ENCODE measurements at regions not wholly inside any gene's neighbourhood (a gene's known extent, or its start where the extent isn't known, plus 50 kb on each side); places are given as distances from the start of the nearest gene placed in this dataset.

GRCh38 chr6:91149246-91149955, 562.5 kb upstream of the MAP3K7 start:
- DNase-seq = no peak

DNA sequence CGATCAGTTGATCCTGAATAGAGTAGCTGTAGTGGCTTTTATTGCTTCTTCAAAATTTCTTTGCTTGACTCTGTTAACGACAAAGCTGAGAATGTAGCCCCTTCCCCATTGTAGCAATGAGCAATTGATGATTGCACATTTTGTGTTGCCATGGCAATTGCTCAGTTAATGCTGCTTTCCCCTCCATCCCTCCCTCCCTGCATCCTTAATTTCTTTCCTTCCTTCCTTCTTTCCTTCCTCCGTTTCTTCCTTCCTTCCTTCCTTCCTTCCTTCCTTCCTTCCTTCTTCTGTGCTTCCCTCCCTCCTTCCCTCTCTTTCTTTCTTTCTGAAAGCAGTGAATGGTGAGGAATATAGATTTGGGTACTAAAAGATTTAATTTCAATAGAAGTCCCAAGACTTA, 557.3 kb upstream of the MAP3K7 start:
- no peak for DNase-seq

DNA sequence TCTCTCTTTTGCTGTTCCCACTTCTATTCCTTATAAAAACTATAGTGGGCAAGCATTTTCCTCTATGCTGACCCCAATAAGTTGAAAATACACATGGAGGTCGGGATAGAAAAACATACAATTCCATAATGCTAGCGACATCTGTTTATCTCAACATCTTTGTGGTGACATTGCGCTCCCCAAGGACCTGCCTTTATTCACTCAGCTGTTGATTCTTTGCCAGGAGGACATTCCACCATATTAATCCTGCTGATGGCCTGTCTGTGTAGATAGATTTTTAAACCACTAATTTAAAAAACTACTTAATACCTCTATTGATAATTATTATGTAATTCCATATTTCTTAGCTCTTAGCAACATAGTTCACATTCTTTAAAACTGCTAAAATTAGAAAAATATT, 555.3 kb upstream of the MAP3K7 start:
- no peak for DNase-seq

GRCh38 chr6:91141346-91141745, 554.5 kb upstream of the MAP3K7 start:
- DNase-seq = no peak

DNA sequence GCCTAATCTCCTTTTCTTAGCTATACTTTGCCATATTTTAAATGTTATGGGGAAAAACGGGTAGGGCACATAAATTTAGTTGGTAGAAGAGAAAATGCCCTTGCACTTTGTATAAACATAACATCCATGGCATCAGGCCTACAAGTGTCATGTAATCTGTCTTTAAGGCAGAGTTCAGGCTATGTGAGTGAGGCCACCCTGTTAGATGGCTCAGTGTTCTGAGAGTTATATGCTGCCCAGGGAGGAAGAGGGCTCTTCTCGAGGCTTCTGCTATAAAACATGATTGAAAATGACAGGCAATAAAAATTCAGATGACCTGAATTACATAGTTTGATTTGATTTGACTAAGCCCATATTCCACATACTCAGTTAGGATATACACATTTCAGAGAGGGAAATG, 553.6 kb upstream of the MAP3K7 start:
- DNase-seq = no peak

GRCh38 chr6:91137286-91137685, 550.4 kb upstream of the MAP3K7 start:
- DNase-seq = no peak

DNA sequence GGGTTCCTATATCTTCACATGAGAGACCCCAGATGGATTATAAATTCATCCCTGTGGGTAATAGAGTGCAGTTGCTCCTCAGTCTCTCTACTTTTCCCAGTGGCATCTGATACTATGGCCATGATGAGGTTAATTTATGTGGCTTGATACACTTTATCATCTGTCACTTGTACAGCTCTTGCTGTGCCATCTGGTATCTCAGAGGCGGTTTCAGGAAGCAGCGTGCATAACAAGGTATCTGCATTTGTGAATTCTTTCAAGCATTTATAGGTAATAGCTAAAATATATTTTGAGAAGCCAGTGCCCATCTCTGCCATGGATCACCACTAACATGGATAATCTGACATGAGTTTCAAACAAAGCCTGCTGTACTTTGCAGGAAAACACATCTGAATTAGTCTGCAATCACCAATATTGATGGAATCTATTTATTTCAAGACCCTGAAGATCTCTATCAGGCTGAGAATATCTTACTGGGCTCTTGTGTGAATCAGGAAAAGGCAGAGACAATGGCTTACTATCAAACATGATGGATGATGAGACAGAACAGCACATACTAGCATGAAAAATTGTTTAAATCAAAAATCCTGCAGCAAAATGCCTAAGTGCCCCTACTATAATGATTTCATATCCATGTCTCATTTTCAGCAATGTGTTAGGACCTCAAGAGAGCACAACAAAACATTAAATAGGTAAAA, 548.7 kb upstream of the MAP3K7 start:
- DNase-seq = no peak

- no peak for DNase-seq
These were observed 545.6 kb upstream of the MAP3K7 start for GRCh38 chr6:91132461-91132860.

GRCh38 chr6:91130126-91130525, 543.3 kb upstream of the MAP3K7 start:
- no peak for DNase-seq

- DNase-seq = no peak
These were observed 540.9 kb upstream of the MAP3K7 start for GRCh38 chr6:91127752-91128151.

GRCh38 chr6:91126876-91127275, 540.0 kb upstream of the MAP3K7 start:
- no peak for DNase-seq

DNA sequence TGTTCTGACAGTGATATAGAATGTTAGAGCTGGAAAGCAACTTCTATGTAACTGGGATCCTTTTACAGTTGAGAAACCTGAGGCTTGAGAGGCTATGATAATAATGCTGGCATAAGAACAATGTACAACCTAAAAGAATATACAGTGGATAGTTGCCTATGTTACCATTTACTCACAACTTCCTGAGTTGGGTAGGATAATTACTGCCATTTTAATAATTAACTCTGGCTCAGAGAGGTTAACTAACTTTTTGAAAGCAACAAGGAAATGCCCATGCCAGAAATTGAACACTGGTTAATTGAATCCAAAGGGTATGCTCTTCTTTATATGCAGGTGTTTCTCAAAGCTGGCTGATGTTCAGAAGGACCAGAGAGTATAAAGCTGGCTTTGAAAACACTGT, 530.7 kb upstream of the MAP3K7 start:
- DNase-seq = no peak

- DNase-seq = no peak
These were observed 527.3 kb upstream of the MAP3K7 start for GRCh38 chr6:91114123-91114708.

DNA sequence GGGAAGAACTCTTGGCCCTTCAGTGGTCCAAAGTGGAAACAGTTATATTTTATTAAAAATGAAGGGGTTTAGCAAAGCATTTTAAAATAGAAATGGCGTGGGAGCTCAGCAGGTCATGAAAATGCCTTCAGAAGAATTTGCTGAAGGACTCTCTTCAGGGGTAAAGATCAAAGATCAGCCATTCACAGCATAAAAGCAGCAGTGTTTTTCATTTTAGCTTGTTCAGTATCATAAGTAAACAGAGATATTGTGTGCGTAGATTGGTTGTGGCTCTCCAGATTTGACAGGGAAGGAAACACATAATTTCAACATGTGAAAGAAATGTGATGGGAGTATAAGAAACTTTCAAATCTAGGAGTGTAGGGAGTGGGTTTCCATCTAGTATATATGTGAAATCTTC, 519.2 kb upstream of the MAP3K7 start:
- no peak for DNase-seq

GRCh38 chr6:91105532-91105931, 518.7 kb upstream of the MAP3K7 start:
- no peak for DNase-seq

GRCh38 chr6:91099479-91099878, 512.6 kb upstream of the MAP3K7 start:
- no peak for DNase-seq

DNA sequence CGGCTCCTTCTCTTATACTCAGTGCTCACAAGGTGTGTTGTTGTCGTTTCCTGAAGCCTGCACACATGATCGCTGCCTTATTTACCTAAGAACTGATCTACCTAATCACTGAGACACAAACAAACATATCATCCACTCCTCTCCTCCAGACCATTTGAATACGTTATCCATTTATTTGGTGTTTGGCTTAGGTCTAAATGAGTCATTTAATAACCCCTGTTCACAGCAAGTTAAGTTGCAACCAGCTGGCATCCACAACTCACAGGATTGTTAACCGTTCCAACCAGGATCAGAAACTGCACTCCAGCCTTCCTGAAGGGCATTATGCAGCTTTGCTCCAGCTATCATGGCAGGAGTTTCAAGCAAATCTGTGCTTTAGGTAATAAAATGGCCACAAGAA, 511.1 kb upstream of the MAP3K7 start:
- no peak for DNase-seq

DNA sequence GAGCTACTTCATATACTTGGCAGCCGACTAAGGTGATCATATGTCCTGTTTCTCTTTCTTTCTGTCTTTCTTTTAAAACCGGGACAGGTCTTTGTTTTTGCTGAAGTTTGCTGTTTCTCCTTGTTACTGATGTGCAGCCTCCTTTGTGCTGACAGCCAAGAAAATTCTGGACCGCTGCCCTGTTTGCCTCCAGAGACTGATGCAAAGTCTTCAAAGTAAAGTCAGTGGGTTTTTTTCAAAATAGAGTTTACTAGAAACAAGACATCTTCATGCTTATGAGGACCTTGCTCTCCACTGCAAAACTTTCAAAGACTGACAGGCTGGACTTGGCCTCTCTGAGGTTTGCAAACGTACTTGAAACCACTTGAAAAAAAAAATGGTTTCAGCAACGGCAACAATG, 510.5 kb upstream of the MAP3K7 start:
- no peak for DNase-seq

- no peak for DNase-seq
These were observed 508.1 kb upstream of the MAP3K7 start for GRCh38 chr6:91094806-91095475.

- DNase-seq = no peak
These were observed 507.5 kb upstream of the MAP3K7 start for GRCh38 chr6:91094341-91094740.

- no peak for DNase-seq
These were observed 502.1 kb upstream of the MAP3K7 start for GRCh38 chr6:91088976-91089375.

- no peak for DNase-seq
These were observed 501.6 kb upstream of the MAP3K7 start for GRCh38 chr6:91088515-91088914.

DNA sequence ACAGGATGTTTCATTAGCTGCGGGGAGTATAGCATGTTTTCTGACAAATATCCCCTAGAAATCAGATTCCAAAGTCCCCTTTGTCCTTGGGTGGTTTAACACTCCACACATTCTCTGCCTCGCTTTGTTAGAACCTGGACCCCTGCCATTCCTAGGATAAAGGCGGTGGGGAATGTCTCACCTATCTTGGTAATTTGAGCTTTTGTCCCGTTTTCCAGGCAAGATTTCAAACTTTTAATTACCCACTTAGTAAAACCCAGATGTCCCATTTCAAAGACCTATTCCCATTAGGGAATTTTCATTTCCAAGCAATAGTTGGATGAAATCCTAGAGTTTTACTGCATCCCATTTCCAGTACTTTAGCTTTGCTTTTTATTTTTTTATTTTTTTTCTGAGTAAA, 501.0 kb upstream of the MAP3K7 start:
- DNase-seq = no peak

- no peak for DNase-seq
These were observed 496.3 kb upstream of the MAP3K7 start for GRCh38 chr6:91083211-91083610.

All from activated CD8-positive, alpha-beta memory T cell treated with anti-CD3 and anti-CD28 coated beads for 24 hours (primary cell).